ENCODE measurements at regions not wholly inside any gene's neighbourhood (a gene's known extent, or its start where the extent isn't known, plus 50 kb on each side); places are given as distances from the start of the nearest gene placed in this dataset.

DNA sequence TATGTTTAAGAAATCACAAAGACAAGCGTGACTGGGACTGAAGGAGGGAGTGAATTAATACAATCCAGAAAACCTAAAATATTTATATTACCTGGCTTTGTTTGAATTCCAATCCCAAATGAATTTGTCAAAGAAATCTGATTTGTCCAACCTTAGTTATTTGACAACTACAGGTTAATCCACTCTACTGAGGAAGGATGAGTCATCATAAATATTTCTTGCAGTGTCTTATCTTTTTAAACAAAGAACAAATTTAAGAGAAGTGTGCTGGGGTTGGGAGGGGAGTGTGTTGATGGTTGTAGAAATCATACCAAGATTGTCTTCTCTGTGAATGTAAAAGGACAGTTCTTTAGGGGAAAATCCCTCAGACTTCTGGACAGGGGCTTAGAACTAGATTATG lies 1106.3 kb upstream of the SLC39A10 start (continued):
- TF ChIP-seq, protein P1, sequence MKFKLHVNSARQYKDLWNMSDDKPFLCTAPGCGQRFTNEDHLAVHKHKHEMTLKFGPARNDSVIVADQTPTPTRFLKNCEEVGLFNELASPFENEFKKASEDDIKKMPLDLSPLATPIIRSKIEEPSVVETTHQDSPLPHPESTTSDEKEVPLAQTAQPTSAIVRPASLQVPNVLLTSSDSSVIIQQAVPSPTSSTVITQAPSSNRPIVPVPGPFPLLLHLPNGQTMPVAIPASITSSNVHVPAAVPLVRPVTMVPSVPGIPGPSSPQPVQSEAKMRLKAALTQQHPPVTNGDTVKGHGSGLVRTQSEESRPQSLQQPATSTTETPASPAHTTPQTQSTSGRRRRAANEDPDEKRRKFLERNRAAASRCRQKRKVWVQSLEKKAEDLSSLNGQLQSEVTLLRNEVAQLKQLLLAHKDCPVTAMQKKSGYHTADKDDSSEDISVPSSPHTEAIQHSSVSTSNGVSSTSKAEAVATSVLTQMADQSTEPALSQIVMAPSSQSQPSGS (IDR thresholded peaks at IDR 0.05; ENCODE audit: low read length): no peak
- TF ChIP-seq, protein P2, sequence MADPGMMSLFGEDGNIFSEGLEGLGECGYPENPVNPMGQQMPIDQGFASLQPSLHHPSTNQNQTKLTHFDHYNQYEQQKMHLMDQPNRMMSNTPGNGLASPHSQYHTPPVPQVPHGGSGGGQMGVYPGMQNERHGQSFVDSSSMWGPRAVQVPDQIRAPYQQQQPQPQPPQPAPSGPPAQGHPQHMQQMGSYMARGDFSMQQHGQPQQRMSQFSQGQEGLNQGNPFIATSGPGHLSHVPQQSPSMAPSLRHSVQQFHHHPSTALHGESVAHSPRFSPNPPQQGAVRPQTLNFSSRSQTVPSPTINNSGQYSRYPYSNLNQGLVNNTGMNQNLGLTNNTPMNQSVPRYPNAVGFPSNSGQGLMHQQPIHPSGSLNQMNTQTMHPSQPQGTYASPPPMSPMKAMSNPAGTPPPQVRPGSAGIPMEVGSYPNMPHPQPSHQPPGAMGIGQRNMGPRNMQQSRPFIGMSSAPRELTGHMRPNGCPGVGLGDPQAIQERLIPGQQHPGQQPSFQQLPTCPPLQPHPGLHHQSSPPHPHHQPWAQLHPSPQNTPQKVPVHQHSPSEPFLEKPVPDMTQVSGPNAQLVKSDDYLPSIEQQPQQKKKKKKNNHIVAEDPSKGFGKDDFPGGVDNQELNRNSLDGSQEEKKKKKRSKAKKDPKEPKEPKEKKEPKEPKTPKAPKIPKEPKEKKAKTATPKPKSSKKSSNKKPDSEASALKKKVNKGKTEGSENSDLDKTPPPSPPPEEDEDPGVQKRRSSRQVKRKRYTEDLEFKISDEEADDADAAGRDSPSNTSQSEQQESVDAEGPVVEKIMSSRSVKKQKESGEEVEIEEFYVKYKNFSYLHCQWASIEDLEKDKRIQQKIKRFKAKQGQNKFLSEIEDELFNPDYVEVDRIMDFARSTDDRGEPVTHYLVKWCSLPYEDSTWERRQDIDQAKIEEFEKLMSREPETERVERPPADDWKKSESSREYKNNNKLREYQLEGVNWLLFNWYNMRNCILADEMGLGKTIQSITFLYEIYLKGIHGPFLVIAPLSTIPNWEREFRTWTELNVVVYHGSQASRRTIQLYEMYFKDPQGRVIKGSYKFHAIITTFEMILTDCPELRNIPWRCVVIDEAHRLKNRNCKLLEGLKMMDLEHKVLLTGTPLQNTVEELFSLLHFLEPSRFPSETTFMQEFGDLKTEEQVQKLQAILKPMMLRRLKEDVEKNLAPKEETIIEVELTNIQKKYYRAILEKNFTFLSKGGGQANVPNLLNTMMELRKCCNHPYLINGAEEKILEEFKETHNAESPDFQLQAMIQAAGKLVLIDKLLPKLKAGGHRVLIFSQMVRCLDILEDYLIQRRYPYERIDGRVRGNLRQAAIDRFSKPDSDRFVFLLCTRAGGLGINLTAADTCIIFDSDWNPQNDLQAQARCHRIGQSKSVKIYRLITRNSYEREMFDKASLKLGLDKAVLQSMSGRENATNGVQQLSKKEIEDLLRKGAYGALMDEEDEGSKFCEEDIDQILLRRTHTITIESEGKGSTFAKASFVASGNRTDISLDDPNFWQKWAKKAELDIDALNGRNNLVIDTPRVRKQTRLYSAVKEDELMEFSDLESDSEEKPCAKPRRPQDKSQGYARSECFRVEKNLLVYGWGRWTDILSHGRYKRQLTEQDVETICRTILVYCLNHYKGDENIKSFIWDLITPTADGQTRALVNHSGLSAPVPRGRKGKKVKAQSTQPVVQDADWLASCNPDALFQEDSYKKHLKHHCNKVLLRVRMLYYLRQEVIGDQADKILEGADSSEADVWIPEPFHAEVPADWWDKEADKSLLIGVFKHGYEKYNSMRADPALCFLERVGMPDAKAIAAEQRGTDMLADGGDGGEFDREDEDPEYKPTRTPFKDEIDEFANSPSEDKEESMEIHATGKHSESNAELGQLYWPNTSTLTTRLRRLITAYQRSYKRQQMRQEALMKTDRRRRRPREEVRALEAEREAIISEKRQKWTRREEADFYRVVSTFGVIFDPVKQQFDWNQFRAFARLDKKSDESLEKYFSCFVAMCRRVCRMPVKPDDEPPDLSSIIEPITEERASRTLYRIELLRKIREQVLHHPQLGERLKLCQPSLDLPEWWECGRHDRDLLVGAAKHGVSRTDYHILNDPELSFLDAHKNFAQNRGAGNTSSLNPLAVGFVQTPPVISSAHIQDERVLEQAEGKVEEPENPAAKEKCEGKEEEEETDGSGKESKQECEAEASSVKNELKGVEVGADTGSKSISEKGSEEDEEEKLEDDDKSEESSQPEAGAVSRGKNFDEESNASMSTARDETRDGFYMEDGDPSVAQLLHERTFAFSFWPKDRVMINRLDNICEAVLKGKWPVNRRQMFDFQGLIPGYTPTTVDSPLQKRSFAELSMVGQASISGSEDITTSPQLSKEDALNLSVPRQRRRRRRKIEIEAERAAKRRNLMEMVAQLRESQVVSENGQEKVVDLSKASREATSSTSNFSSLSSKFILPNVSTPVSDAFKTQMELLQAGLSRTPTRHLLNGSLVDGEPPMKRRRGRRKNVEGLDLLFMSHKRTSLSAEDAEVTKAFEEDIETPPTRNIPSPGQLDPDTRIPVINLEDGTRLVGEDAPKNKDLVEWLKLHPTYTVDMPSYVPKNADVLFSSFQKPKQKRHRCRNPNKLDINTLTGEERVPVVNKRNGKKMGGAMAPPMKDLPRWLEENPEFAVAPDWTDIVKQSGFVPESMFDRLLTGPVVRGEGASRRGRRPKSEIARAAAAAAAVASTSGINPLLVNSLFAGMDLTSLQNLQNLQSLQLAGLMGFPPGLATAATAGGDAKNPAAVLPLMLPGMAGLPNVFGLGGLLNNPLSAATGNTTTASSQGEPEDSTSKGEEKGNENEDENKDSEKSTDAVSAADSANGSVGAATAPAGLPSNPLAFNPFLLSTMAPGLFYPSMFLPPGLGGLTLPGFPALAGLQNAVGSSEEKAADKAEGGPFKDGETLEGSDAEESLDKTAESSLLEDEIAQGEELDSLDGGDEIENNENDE (IDR thresholded peaks at IDR 0.05; ENCODE audit: insufficient replicate concordance, low read length): no peak
- TF ChIP-seq SIRT6 (IDR thresholded peaks at IDR 0.05; ENCODE audit: low read length) (no peak), JUND (IDR thresholded peaks at IDR 0.05; ENCODE audit: low read length) (no peak), GABPA (IDR thresholded peaks at IDR 0.05; ENCODE audit: borderline replicate concordance, insufficient read depth, low read length) (no peak)
